HEK293 (cell line): ENCODE measurements at regions not wholly inside any gene's neighbourhood (a gene's known extent, or its start where the extent isn't known, plus 50 kb on each side); places are given as distances from the start of the nearest gene placed in this dataset.

ENCODE experiments used
- CTCF ChIP-seq: fragments of 450-650 bp; formaldehyde crosslinking; IDR thresholded peaks from 2 replicates; pipeline ENCODE4 v1.5.1; 2016; ENCODE audit warnings: missing biosample characterization, missing genetic modification characterization
- MZF1 ChIP-seq: fragments of 450-650 bp; formaldehyde crosslinking; IDR thresholded peaks from 2 replicates; pipeline ENCODE4 v1.5.1; 2017; ENCODE audit warnings: missing biosample characterization, missing genetic modification characterization, borderline replicate concordance
- ZNF37A ChIP-seq: fragments of 450-650 bp; IDR thresholded peaks from 2 replicates; pipeline ENCODE4 v1.5.1; 2018; ENCODE audit warnings: missing biosample characterization, missing genetic modification characterization
- ZNF561 ChIP-seq: fragments of 450-650 bp; IDR thresholded peaks from 2 replicates; pipeline ENCODE4 v1.5.1; 2018; ENCODE audit warnings: missing biosample characterization, missing genetic modification characterization, borderline replicate concordance
- ZNF791 ChIP-seq: fragments of 450-650 bp; formaldehyde crosslinking; IDR thresholded peaks from 2 replicates; pipeline ENCODE4 v1.5.1; 2016; ENCODE audit warnings: missing biosample characterization, missing genetic modification characterization

DNA sequence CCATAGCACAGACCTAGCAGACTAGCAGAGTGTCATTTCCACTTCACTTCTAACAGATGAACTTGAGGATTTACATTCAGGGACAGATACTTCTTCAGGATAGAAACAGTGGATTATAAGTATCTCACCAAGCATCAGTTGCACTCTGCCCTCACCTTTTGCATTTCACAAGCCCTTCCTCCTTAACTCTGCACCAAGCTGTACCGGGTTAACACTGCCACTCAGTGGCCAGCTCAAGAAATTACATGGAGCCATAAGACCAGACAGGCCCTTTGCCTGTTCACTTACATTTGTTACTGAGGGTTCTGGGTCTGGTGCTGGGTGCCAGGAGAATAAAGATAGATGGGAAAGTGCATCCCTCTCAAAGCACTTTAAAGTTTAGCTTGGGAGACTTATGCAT is 309.8 kb downstream of the SHANK2 start:
- TF ChIP-seq ZNF561 (tag by site-specific recombination) (no peak), CTCF (tag by site-specific recombination) (no peak), ZNF791 (tag by site-specific recombination) (no peak), ZNF37A (no peak), MZF1 (tag by site-specific recombination) (no peak)
